WI38 (cell line): ENCODE measurements at regions not wholly inside any gene's neighbourhood (a gene's known extent, or its start where the extent isn't known, plus 50 kb on each side); places are given as distances from the start of the nearest gene placed in this dataset.

ENCODE experiments used
- H3K4me3 ChIP-seq: 2 replicates; pipeline ENCODE4 v1.5.1; 2011; ENCODE audit warnings: low read depth, mild to moderate bottlenecking, control low read depth, low read length
- CTCF ChIP-seq: IDR thresholded peaks from 2 replicates; pipeline ENCODE4 v1.5.1; 2012; ENCODE audit warnings: low read depth, mild to moderate bottlenecking, control low read depth, low read length

- TF ChIP-seq CTCF, result no peak
- no peak overlapping the region for H3K4me3 ChIP-seq
These were observed 761.7 kb downstream of the ADGRL2 start for GRCh38 chr1:82562448-82562847.

- no peak overlapping the region for H3K4me3 ChIP-seq
- TF ChIP-seq CTCF, result no peak
These were observed 759.8 kb downstream of the ADGRL2 start for GRCh38 chr1:82560566-82560965.

- H3K4me3 ChIP-seq, result no peak overlapping the region
- TF ChIP-seq CTCF, result no peak
These were observed 754.8 kb downstream of the ADGRL2 start for GRCh38 chr1:82555501-82555900.

GRCh38 chr1:82549841-82550240 is 749.1 kb downstream of the ADGRL2 start:
- TF ChIP-seq CTCF, result no peak
- no peak overlapping the region for H3K4me3 ChIP-seq

- TF ChIP-seq CTCF, result no peak
- H3K4me3 ChIP-seq, result no peak overlapping the region
These were observed 742.0 kb downstream of the ADGRL2 start for GRCh38 chr1:82542766-82543165.

- no peak overlapping the region for H3K4me3 ChIP-seq
- TF ChIP-seq CTCF, result no peak
These were observed 741.4 kb downstream of the ADGRL2 start for GRCh38 chr1:82542141-82542540.

- no peak for TF ChIP-seq CTCF
- H3K4me3 ChIP-seq, result no peak overlapping the region
These were observed 739.3 kb downstream of the ADGRL2 start for GRCh38 chr1:82540006-82540405.
